Hepatocyte (in vitro differentiated cells): ENCODE measurements at regions not wholly inside any gene's neighbourhood (a gene's known extent, or its start where the extent isn't known, plus 50 kb on each side); places are given as distances from the start of the nearest gene placed in this dataset.
A peak's percentile ranks its signal among the peaks of the same experiment; 100 is the strongest.

ENCODE experiments used
- DNase-seq: peaks from one replicate; pipeline ENCODE4 v3.0.0-alpha.2; 2016; ENCODE audit warnings: low spot score
- H2AFZ ChIP-seq: fragments of 200-600 bp; sonication (generic); 2 replicates; pipeline ENCODE4 v1.6.0; 2016; ENCODE audit warnings: antibody characterized with exemption, mild to moderate bottlenecking
- H3K27ac ChIP-seq: fragments of 200-600 bp; sonication (generic); 2 replicates; pipeline ENCODE4 v1.5.1; 2016; ENCODE audit warnings: mild to moderate bottlenecking
- H3K27me3 ChIP-seq: fragments of 200-600 bp; sonication (generic); 2 replicates; pipeline ENCODE4 v1.6.1; 2016
- H3K36me3 ChIP-seq: fragments of 200-600 bp; sonication (generic); replicated peaks from 2 replicates; pipeline ENCODE4 v1.5.1; 2016; ENCODE audit warnings: low read depth; ENCODE audit not compliant: insufficient read depth
- H3K4me1 ChIP-seq: fragments of 200-600 bp; sonication (generic); 2 replicates; pipeline ENCODE4 v1.5.1; 2016; ENCODE audit warnings: mild to moderate bottlenecking, moderate library complexity; ENCODE audit not compliant: insufficient read depth
- H3K4me2 ChIP-seq: fragments of 200-600 bp; sonication (generic); 2 replicates; pipeline ENCODE4 v1.6.0; 2016
- H3K4me3 ChIP-seq: fragments of 200-600 bp; sonication (generic); 2 replicates; pipeline ENCODE4 v1.5.1; 2016; ENCODE audit warnings: mild to moderate bottlenecking
- H3K79me2 ChIP-seq: fragments of 200-600 bp; sonication (generic); 2 replicates; pipeline ENCODE4 v1.6.0; 2017; ENCODE audit warnings: mild to moderate bottlenecking
- H3K9me2 ChIP-seq: fragments of 200-600 bp; sonication (generic); replicated peaks from 2 replicates; pipeline ENCODE4 v1.6.0; 2017; ENCODE audit warnings: mild to moderate bottlenecking; ENCODE audit not compliant: insufficient read depth
- H3K9me3 ChIP-seq: fragments of 200-600 bp; sonication (generic); 2 replicates; pipeline ENCODE4 v1.5.1; 2016; ENCODE audit warnings: low read depth, mild to moderate bottlenecking
- H4K20me1 ChIP-seq: fragments of 200-600 bp; sonication (generic); 2 replicates; pipeline ENCODE4 v1.6.0; 2016; ENCODE audit warnings: mild to moderate bottlenecking; ENCODE audit not compliant: insufficient read depth, poor library complexity, severe bottlenecking
- EZH2 ChIP-seq: fragments of 200-600 bp; sonication (generic); IDR thresholded peaks from 2 replicates; pipeline ENCODE4 v1.6.1; 2016; ENCODE audit warnings: antibody characterized with exemption, mild to moderate bottlenecking, borderline replicate concordance
- EZH2phosphoT487 ChIP-seq: fragments of 200-600 bp; sonication (generic); IDR thresholded peaks from one replicate; pipeline ENCODE4 v1.6.1; 2018; ENCODE audit warnings: antibody characterized with exemption, mild to moderate bottlenecking, low read depth, moderate library complexity; ENCODE audit not compliant: unreplicated experiment, severe bottlenecking
- WGBS: methylation state at CpG from one replicate; pipeline ENCODE4 v1.1.6; 2016; ENCODE audit warnings: low lambda C conversion rate; ENCODE audit errors: missing lambda C conversion rate; 5-methylcytosine and 5-hydroxymethylcytosine counted together
- TF ChIP-seq, protein P1 (sequence below): fragments of 200-600 bp; sonication (generic); IDR thresholded peaks from 2 replicates; pipeline ENCODE4 v1.5.1; 2016; ENCODE audit warnings: antibody characterized with exemption, mild to moderate bottlenecking; ENCODE audit not compliant: poor library complexity

DNA sequence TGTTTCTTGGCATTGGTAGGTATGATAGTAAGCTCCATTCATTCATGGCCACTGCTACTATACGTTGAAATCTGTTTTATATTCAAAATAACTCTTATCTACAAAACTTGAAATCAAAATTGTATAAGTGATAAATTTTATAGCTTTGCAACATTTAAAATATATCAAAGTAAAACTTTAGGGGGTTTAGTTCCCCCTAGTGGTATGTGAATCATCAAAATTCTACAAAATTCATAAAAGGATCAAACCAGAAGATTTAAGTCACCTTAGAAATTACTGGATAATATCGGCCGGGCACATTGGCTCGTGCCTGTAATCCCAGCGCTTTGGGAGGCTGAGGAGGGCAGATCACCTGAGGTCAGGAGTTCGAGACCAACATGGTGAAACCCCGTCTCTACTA, 243.0 kb upstream of the CDH18 start:
- Histone ChIP-seq H4K20me1 (no peaks in the 10 kb centered on the region), H3K27ac (no peak overlapping the region), H3K9me3 (no peaks in the 10 kb centered on the region), H3K4me2 (no peak overlapping the region), H3K4me1 (no peaks in the 10 kb centered on the region), H3K36me3 (no peaks in the 10 kb centered on the region), H3K9me2 (no peaks in the 10 kb centered on the region), H3K79me2 (no peaks in the 10 kb centered on the region), H3K4me3 (no peak overlapping the region), H2AFZ (no peak overlapping the region), H3K27me3 (no peaks in the 10 kb centered on the region)
- TF ChIP-seq, protein P1, sequence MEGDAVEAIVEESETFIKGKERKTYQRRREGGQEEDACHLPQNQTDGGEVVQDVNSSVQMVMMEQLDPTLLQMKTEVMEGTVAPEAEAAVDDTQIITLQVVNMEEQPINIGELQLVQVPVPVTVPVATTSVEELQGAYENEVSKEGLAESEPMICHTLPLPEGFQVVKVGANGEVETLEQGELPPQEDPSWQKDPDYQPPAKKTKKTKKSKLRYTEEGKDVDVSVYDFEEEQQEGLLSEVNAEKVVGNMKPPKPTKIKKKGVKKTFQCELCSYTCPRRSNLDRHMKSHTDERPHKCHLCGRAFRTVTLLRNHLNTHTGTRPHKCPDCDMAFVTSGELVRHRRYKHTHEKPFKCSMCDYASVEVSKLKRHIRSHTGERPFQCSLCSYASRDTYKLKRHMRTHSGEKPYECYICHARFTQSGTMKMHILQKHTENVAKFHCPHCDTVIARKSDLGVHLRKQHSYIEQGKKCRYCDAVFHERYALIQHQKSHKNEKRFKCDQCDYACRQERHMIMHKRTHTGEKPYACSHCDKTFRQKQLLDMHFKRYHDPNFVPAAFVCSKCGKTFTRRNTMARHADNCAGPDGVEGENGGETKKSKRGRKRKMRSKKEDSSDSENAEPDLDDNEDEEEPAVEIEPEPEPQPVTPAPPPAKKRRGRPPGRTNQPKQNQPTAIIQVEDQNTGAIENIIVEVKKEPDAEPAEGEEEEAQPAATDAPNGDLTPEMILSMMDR = peak; percentile 18
- TF ChIP-seq EZH2phosphoT487 = no peak
- no peak for DNase-seq
- WGBS = 87% methylated on average over 7 of the region's 7 CpGs

DNA sequence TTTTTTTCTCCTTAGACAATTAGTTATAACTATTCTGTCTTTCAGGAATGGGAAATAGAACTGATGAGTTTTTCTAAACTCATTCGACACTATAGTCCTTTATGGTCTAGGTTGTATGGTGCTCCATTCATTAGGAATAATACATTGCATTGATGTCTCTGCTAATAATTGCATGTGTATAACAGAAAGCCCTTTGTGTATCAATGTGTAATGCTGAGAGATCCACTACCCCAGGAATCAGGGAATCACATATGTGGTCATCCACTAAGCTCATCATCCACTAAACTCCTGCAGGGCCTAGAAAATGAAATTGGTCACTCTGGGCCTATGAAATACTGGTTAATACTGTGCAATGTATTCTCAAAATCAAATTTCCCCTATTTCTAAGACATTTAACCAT, 242.0 kb upstream of the CDH18 start:
- Histone ChIP-seq H3K9me2 (no peaks in the 10 kb centered on the region), H3K9me3 (no peaks in the 10 kb centered on the region), H3K27ac (no peak overlapping the region), H3K79me2 (no peaks in the 10 kb centered on the region), H3K27me3 (no peaks in the 10 kb centered on the region), H3K4me1 (no peaks in the 10 kb centered on the region), H3K4me2 (no peak overlapping the region), H3K4me3 (no peak overlapping the region), H2AFZ (no peak overlapping the region), H4K20me1 (no peaks in the 10 kb centered on the region), H3K36me3 (no peaks in the 10 kb centered on the region)
- 92% methylated on average over 1 of the region's 1 CpG for WGBS
- no peak for DNase-seq
- TF ChIP-seq, protein P1 = no peak
- no peak for TF ChIP-seq EZH2
- TF ChIP-seq EZH2phosphoT487 = no peak

DNA sequence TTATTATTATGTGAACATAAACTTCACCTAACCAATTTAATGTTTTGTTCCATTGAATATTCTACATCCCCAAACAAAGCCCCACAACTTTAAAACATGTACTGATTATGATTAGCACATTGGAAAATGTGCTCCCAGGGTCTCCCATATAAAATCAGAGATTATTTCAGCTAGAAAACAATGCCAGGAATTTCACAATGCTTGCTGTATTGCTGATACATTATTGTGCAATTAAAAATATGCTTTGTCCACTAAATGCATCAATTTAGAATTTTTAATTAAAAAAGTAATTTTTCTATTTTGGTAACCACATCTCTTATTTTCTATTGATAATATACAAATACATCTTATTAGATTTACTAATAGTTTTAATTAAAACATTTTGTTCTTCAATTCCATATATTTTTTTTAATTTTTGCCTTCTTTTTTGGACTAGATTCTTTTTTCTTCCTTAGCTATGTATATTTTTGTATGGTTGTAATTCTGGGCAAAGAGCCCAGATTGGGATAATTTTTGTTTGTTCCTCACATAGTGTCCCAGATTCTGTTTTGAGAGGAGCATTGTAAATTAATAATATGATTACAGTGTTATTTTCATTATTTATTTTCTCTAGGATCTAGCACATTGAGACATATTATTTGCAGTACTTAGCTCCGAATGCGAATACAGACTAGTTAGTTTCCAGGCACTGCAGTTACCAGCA, 241.5 kb upstream of the CDH18 start:
- 91% methylated on average over 2 of the region's 2 CpGs for WGBS
- no peak overlapping the region for H3K4me3 ChIP-seq
- DNase-seq = no peak

More for the DNA sequence above, 241.5 kb upstream of the CDH18 start:
- no peak overlapping the region for H3K27ac ChIP-seq
- no peaks in the 10 kb centered on the region for H3K36me3 ChIP-seq
- no peaks in the 10 kb centered on the region for H3K79me2 ChIP-seq
- no peaks in the 10 kb centered on the region for H3K4me1 ChIP-seq
- TF ChIP-seq EZH2phosphoT487 (no peak), EZH2 (no peak)
- TF ChIP-seq, protein P1 = no peak
- no peaks in the 10 kb centered on the region for H3K27me3 ChIP-seq
- no peaks in the 10 kb centered on the region for H3K9me3 ChIP-seq
- no peak overlapping the region for H2AFZ ChIP-seq
- H3K4me2 ChIP-seq = no peak overlapping the region
- no peaks in the 10 kb centered on the region for H4K20me1 ChIP-seq
- no peaks in the 10 kb centered on the region for H3K9me2 ChIP-seq
